Activated effector memory CD4-positive, alpha-beta T cell treated with Interleukin-2 at 50 U/mL for 16 hours (primary cell): ENCODE measurements at regions not wholly inside any gene's neighbourhood (a gene's known extent, or its start where the extent isn't known, plus 50 kb on each side); places are given as distances from the start of the nearest gene placed in this dataset.
"Not testable (repeated sequence)": the region's sequence is repeated elsewhere in the genome, so short reads cannot be mapped to it uniquely, and the experiment has no call there.

Source experiments
- DNase-seq: peaks from one replicate; pipeline ENCODE4 v3.0.0-alpha.2; 2020

- no peak for DNase-seq
Observed at GRCh38 chr9:71361357-71361756, 239.9 kb upstream of the TRPM3 start.

GRCh38 chr9:71357346-71357745 lies 235.9 kb upstream of the TRPM3 start:
- no peak for DNase-seq

GRCh38 chr9:71355884-71356283 lies 234.5 kb upstream of the TRPM3 start:
- no peak for DNase-seq

GRCh38 chr9:71353720-71354119 lies 232.3 kb upstream of the TRPM3 start:
- DNase-seq = no peak

- no peak for DNase-seq
Observed at GRCh38 chr9:71352837-71353236, 231.4 kb upstream of the TRPM3 start.

GRCh38 chr9:71349218-71349617 lies 227.8 kb upstream of the TRPM3 start:
- no peak for DNase-seq

- DNase-seq = no peak
Observed at GRCh38 chr9:71333321-71333720, 211.9 kb upstream of the TRPM3 start.

GRCh38 chr9:71331603-71332002 lies 210.2 kb upstream of the TRPM3 start:
- DNase-seq = no peak

GRCh38 chr9:71329873-71330272 lies 208.5 kb upstream of the TRPM3 start:
- DNase-seq = no peak

GRCh38 chr9:71326360-71326759 lies 204.9 kb upstream of the TRPM3 start:
- DNase-seq = no peak

GRCh38 chr9:71323357-71323756 lies 201.9 kb upstream of the TRPM3 start:
- DNase-seq = no peak

- no peak for DNase-seq
Observed at GRCh38 chr9:71322311-71322710, 200.9 kb upstream of the TRPM3 start.

GRCh38 chr9:71308454-71308853 lies 187.0 kb upstream of the TRPM3 start:
- DNase-seq = no peak

- DNase-seq = no peak
Observed at GRCh38 chr9:71306134-71306533, 184.7 kb upstream of the TRPM3 start.

- DNase-seq = no peak
Observed at GRCh38 chr9:71303351-71303750, 181.9 kb upstream of the TRPM3 start.

- DNase-seq = no peak
Observed at GRCh38 chr9:71302776-71303175, 181.4 kb upstream of the TRPM3 start.

GRCh38 chr9:71295928-71296327 lies 174.5 kb upstream of the TRPM3 start:
- DNase-seq = no peak

GRCh38 chr9:71286146-71286545 lies 164.7 kb upstream of the TRPM3 start:
- DNase-seq = no peak

GRCh38 chr9:71285191-71285656 lies 163.8 kb upstream of the TRPM3 start:
- DNase-seq = no peak

GRCh38 chr9:71282116-71282515 lies 160.7 kb upstream of the TRPM3 start:
- DNase-seq = not testable (repeated sequence)

- DNase-seq = no peak
Observed at GRCh38 chr9:71279151-71279739, 157.8 kb upstream of the TRPM3 start.

- DNase-seq = no peak
Observed at GRCh38 chr9:71273613-71274012, 152.2 kb upstream of the TRPM3 start.

- no peak for DNase-seq
Observed at GRCh38 chr9:71271602-71272001, 150.2 kb upstream of the TRPM3 start.

- DNase-seq = no peak
Observed at GRCh38 chr9:71270554-71270953, 149.1 kb upstream of the TRPM3 start.

GRCh38 chr9:71269859-71270258 lies 148.4 kb upstream of the TRPM3 start:
- no peak for DNase-seq
